HG03135 (cell line): ENCODE measurements at regions not wholly inside any gene's neighbourhood (a gene's known extent, or its start where the extent isn't known, plus 50 kb on each side); places are given as distances from the start of the nearest gene placed in this dataset.

Source experiments
- ATAC-seq: cut with Tn5 transposase; IDR thresholded peaks from one replicate; pipeline ENCODE4 v1.9.1; 2021; ENCODE audit warnings: mild to moderate bottlenecking, moderate library complexity; ENCODE audit not compliant: unreplicated experiment

DNA sequence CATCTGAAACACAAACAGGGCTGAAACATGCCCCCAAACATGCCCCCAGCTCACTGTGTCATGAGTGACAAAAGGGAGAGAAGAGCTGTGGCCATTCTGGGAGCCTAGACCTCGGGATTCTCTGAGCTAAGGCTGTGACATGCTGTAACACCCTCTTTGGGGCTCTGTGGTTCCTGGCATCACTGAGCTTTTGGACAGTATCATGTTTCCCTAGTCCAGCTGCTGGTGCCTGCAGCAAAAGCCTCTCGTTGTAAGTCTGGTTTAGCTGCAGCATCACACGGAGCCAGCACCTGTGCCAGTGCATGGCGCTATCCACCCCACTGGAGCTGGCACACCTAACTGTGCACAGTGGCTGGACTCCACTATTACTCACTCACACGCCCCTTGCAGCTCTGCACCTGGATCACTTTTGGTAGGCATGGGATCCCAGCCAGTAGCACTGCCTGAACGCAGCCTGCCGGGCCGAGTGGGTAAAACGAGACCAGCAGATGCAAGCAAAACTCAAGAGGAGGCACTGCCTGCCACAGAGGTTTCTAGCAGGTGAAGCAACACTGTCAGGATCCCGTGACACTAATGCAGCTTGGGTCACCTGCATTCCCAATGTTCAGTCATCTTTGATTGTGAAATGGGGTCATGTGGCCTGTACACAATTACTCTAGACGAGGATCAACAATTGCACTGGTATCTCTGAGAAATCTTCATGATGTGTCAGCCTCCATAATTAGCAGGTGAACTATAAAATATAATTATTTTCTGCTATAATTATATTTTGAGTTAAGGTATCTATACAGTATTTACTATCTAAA, 547.2 kb downstream of the ZNF804A start:
- ATAC-seq: no peak

DNA sequence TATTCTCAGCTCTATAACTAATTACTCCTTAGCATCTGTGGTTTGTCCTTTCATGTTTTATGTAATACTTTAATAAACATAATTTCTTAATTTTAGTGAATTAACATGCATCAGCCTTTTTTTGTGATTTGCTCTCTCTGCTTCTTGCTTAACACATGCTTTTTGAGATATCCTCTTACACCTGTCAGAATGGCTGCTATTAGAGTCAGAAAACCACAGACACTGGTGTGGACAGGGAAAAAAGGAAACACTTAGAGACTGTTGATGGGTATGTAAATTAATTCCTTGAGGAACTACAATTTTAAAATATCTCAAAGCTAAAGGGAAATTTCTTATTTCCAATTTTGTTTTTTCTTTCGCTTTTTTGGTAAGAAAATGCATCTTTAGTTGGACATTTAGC, 549.0 kb downstream of the ZNF804A start:
- ATAC-seq: no peak

DNA sequence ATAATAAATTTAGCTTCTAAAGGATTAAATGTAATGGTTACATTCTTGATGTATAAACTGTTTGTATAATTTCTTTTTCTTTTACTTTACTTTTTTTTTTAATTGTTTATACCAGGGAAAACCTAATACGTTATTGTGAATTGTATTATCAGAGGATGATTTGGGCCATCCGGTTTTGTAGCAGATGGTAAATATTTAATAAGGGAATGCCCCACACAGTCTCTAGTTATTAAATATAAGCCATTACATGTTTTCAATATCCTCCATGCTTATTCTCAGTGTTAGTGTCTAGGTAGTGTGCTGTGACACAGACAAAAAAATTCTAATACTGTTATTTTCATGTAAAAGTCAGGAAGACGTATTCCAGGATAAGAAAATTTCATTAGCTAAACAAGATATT, 553.9 kb downstream of the ZNF804A start:
- no peak for ATAC-seq

DNA sequence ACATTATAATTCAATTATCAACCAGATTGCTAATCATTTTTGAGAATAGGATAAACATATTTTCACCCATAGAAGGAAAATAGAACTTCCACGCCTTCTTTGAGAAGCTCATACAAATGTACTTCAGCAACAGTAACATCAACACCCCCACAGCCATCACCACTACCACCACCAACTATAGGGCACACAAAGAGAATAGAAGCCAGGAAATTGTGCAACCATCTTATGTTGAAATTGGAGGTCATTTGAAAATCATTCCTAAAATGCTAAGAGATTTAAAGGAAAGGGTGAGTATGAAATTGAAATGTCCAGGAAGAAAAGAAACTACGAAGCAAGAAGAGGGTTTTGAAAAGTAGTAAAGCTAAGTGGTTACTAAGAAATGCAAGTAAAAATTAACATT, 563.4 kb downstream of the ZNF804A start:
- ATAC-seq: no peak

DNA sequence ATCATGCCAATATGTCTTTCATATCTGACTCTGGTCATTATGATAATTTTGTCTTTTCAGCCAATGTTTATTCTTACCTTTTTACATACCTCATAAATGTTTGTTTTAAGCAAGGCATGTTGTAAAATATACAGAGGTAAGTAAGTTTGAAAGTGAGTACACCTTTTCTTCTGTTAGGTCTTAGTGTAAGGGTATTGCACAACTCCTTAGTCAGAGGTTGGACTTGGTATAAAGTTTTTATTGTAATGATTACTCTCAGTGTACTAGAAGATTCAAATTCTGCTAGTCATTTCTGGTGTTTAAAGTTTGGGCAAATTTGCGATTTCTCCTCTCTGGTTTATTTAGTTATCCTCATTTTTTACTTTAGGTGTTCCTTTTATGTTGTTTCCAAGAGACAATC, 564.3 kb upstream of the FSIP2 start:
- ATAC-seq: no peak

GRCh38 chr2:185179743-185180142, 558.9 kb upstream of the FSIP2 start:
- no peak for ATAC-seq

GRCh38 chr2:185181901-185182300, 556.7 kb upstream of the FSIP2 start:
- ATAC-seq: no peak

- ATAC-seq: no peak
Measured at GRCh38 chr2:185185044-185185443, 553.6 kb upstream of the FSIP2 start.

- no peak for ATAC-seq
Measured at GRCh38 chr2:185187421-185187820, 551.2 kb upstream of the FSIP2 start.

DNA sequence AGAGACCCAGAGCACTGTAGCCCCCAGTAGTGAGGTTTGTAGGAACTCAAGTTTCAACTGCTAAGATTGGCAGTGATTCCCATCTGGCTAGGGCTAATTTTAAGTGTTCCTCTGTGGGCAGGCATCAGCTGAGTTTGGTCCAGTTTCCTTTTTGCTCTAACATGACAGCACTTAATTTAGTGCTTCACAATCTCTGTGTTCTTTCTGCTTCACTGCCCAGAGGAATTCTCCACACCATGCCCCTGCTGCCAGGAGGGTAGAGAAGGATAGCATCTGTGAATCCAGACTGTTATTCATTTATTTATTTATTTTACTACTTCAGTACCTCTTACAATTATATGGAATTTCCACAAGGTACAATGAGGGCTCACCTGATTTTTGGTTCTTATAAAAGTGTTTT, 549.9 kb upstream of the FSIP2 start:
- ATAC-seq: no peak

DNA sequence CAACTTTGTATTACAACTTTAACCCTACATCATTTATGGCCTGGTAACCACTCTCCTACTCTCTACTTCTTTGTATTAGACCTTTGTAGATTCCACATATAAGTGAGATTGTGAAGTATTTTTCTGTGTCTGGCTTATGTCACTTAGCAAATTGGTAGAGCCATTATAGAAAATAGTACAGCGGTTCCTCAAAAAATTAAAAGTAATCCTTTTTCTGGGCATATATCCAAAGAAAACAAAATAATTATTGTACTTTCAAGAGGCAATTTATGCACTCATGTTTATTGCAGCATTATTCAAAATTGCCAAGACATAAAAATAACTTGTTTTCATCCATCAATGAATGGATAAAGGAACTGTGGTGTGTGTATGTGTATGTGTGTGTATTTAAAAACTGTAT, 537.5 kb upstream of the FSIP2 start:
- ATAC-seq: no peak

DNA sequence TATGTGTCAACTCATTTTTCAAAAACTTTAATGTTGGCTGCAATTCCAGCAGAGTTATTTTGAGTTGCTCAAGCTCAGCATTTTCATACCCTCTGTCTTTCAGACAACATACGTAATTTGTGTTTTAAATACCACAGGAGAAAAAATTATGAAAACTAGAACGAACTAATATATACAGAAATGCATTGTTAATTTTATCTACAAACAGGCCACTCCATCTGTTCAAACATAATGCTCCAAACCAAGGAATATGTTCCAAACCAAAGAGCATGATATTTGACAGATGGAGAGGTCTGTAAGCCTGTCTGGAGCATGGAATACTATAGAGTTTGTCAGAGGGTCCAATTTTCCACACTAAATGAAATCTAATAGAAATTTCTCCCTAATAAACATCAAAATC, 536.2 kb upstream of the FSIP2 start:
- ATAC-seq: no peak

- no peak for ATAC-seq
Measured at GRCh38 chr2:185202945-185203528, 535.6 kb upstream of the FSIP2 start.

GRCh38 chr2:185208261-185208660, 530.3 kb upstream of the FSIP2 start:
- no peak for ATAC-seq

GRCh38 chr2:185215497-185215896, 523.1 kb upstream of the FSIP2 start:
- ATAC-seq: no peak

DNA sequence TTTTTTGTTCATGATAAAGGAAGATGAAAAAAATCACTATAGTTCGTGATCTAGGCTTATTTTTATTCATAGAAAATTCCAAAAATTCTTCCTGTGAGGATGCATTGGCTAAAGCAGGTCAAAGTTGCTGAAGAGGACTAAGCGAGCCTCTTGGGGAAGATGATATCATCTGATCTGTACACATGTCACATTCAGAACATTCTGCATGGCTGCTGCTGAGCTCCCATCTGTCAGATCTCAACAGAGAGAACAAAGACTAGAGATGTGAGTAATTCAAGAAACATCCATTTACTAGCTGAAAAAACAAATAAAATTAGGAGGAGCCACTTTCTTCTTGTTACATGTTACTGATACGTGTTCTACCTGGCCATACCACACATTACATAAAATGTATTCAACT, 518.6 kb upstream of the FSIP2 start:
- ATAC-seq: no peak

- no peak for ATAC-seq
Measured at GRCh38 chr2:185222311-185222710, 516.3 kb upstream of the FSIP2 start.

GRCh38 chr2:185227391-185227790, 511.2 kb upstream of the FSIP2 start:
- no peak for ATAC-seq

- no peak for ATAC-seq
Measured at GRCh38 chr2:185239491-185239890, 499.1 kb upstream of the FSIP2 start.

GRCh38 chr2:185240796-185241195, 497.8 kb upstream of the FSIP2 start:
- ATAC-seq: no peak

DNA sequence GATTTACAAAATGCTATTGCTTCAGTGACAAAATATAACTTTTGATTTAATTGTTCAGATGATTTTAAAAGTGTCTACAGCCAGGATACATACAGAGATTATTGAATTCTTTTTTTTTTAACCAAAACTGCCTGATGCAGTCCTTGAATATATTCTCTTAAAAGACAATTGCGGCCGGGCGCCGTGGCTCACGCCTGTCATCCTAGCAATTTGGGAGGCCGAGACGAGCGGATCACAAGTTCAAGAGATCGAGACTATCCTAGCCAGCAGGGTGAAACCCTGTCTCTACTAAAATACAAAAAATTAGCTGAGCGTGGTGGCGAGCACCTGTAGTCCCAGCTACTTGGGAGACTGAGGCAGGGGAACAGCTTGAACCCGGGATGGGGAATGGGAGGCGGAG, 497.0 kb upstream of the FSIP2 start:
- no peak for ATAC-seq

GRCh38 chr2:185242462-185242861, 496.1 kb upstream of the FSIP2 start:
- ATAC-seq: no peak

GRCh38 chr2:185245216-185245615, 493.4 kb upstream of the FSIP2 start:
- ATAC-seq: no peak
